B cell (primary cell): ENCODE measurements at regions not wholly inside any gene's neighbourhood (a gene's known extent, or its start where the extent isn't known, plus 50 kb on each side); places are given as distances from the start of the nearest gene placed in this dataset.
"Not testable (repeated sequence)": the region's sequence is repeated elsewhere in the genome, so short reads cannot be mapped to it uniquely, and the experiment has no call there.

ENCODE experiments used
- CTCF ChIP-seq: fragments of 200-600 bp; IDR thresholded peaks from one replicate; pipeline ENCODE4 v1.8.0; 2022; ENCODE audit warnings: antibody characterized with exemption, mild to moderate bottlenecking
- EZH2 ChIP-seq: IDR thresholded peaks from 2 replicates; pipeline ENCODE4 v1.6.1; 2012; ENCODE audit warnings: borderline replicate concordance, low read depth, mild to moderate bottlenecking, moderate library complexity, low read length; ENCODE audit not compliant: insufficient read depth, poor library complexity, severe bottlenecking

- not testable (repeated sequence) for TF ChIP-seq CTCF, EZH2
Measured at GRCh38 chr22:16177287-16177686, 415.3 kb downstream of the CCT8L2 start.
